ENCODE measurements at regions not wholly inside any gene's neighbourhood (a gene's known extent, or its start where the extent isn't known, plus 50 kb on each side); places are given as distances from the start of the nearest gene placed in this dataset.

GRCh38 chr15:39451871-39452270 lies 129.0 kb upstream of the THBS1 start:
- DNase-seq (ENCODE audit: low spot score) = no peak

GRCh38 chr15:39453620-39454019 lies 127.3 kb upstream of the THBS1 start:
- no peak for DNase-seq (ENCODE audit: low spot score)

GRCh38 chr15:39454189-39454986 lies 126.5 kb upstream of the THBS1 start:
- DNase-seq (ENCODE audit: low spot score) = no peak

- DNase-seq (ENCODE audit: low spot score) = no peak
These were observed 125.3 kb upstream of the THBS1 start for GRCh38 chr15:39455471-39455991.

- DNase-seq (ENCODE audit: low spot score) = no peak
These were observed 124.7 kb upstream of the THBS1 start for GRCh38 chr15:39456159-39456558.

- DNase-seq (ENCODE audit: low spot score) = no peak
These were observed 124.1 kb upstream of the THBS1 start for GRCh38 chr15:39456582-39457330.

GRCh38 chr15:39458131-39458530 lies 122.7 kb upstream of the THBS1 start:
- DNase-seq (ENCODE audit: low spot score) = no peak

- no peak for DNase-seq (ENCODE audit: low spot score)
These were observed 121.3 kb upstream of the THBS1 start for GRCh38 chr15:39459548-39459947.

- no peak for DNase-seq (ENCODE audit: low spot score)
These were observed 120.1 kb upstream of the THBS1 start for GRCh38 chr15:39460748-39461147.

- DNase-seq (ENCODE audit: low spot score) = no peak
These were observed 119.2 kb upstream of the THBS1 start for GRCh38 chr15:39461536-39462130.

GRCh38 chr15:39462691-39463090 lies 118.2 kb upstream of the THBS1 start:
- DNase-seq (ENCODE audit: low spot score) = no peak

GRCh38 chr15:39465843-39466749 lies 114.8 kb upstream of the THBS1 start:
- no peak for DNase-seq (ENCODE audit: low spot score)

- no peak for DNase-seq (ENCODE audit: low spot score)
These were observed 114.2 kb upstream of the THBS1 start for GRCh38 chr15:39466750-39467105.

- no peak for DNase-seq (ENCODE audit: low spot score)
These were observed 112.5 kb upstream of the THBS1 start for GRCh38 chr15:39468331-39468730.

GRCh38 chr15:39468828-39469227 lies 112.1 kb upstream of the THBS1 start:
- no peak for DNase-seq (ENCODE audit: low spot score)

- no peak for DNase-seq (ENCODE audit: low spot score)
These were observed 108.9 kb upstream of the THBS1 start for GRCh38 chr15:39471785-39472574.

GRCh38 chr15:39472621-39473297 lies 108.1 kb upstream of the THBS1 start:
- peak; percentile 32 for DNase-seq (ENCODE audit: low spot score)

- DNase-seq (ENCODE audit: low spot score) = no peak
These were observed 107.5 kb upstream of the THBS1 start for GRCh38 chr15:39473298-39473947.

- no peak for DNase-seq (ENCODE audit: low spot score)
These were observed 106.2 kb upstream of the THBS1 start for GRCh38 chr15:39474657-39475056.

- no peak for DNase-seq (ENCODE audit: low spot score)
These were observed 101.9 kb upstream of the THBS1 start for GRCh38 chr15:39478996-39479395.

Measured in pons (tissue), 1 donor.